Activated CD4-positive, alpha-beta T cell treated with anti-CD3 and anti-CD28 coated beads, Interleukin-2, Interleukin-4, amounts not matched to agents 100 ng/mL and 50 ng/mL, durations not matched to agents 16 hours and 8 hours (primary cell): ENCODE measurements at regions not wholly inside any gene's neighbourhood (a gene's known extent, or its start where the extent isn't known, plus 50 kb on each side); places are given as distances from the start of the nearest gene placed in this dataset.
"Not testable (repeated sequence)": the region's sequence is repeated elsewhere in the genome, so short reads cannot be mapped to it uniquely, and the experiment has no call there.

Source experiments
- DNase-seq: peaks from one replicate; pipeline ENCODE4 v3.0.0-alpha.2; 2020; ENCODE audit warnings: low spot score

DNA sequence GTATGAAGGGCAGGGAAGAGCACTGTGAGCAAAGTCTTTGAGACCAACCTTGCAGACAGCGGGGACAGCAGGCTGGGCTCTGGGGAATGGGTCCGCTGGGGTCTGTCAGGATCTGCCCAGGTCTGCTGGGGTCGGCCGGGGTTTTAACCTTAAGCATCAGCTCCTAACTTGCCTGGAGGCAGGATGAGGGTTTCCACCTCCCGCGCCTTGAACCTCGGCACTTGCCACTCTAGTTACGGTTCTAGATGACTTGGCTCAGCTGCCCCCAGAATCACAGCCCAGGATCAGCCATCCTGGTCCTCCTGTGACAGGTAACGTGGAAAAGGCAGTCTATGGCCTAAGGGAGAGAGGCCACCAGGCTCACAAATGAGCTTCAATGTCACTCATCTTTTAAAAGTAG, 50.4 kb upstream of the CACUL1 start:
- DNase-seq = no peak

DNA sequence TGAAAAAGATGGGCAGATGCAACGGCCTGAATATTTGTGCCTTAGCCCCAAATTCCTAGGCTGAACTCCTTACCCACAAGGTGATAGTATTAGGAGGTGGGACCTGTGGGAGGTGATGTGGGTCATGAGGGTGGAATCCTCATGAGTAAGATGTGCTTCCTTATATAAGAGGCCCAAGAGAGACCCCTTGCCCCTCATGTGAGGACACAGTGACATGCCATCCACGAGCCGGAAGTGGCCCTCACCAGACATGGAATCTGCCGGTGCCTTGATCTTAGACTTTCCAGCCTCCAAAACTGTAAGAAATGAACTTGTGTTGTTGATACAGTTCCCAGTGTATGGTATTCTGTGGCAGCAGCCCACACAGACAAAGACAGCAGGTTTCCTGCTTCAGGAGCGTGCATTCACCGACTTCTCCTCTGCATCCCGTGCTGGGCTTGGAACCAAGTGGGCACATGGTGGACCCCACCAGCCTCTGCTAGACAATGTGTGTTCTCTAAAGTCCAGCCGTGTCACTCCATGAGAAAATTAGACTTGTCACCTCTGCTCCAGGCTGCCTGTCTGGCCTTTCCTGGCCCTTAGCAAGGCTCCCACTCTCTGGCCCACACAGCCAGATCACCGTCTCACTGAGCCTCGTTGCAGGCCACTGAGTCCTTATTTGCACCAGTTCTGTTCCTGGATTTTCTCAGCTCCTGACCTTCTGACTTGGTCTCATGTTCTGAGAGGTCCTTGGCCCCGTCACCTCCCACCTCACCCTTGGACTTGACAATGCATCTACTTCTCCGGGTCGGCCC, 52.9 kb upstream of the CACUL1 start:
- no peak for DNase-seq

DNA sequence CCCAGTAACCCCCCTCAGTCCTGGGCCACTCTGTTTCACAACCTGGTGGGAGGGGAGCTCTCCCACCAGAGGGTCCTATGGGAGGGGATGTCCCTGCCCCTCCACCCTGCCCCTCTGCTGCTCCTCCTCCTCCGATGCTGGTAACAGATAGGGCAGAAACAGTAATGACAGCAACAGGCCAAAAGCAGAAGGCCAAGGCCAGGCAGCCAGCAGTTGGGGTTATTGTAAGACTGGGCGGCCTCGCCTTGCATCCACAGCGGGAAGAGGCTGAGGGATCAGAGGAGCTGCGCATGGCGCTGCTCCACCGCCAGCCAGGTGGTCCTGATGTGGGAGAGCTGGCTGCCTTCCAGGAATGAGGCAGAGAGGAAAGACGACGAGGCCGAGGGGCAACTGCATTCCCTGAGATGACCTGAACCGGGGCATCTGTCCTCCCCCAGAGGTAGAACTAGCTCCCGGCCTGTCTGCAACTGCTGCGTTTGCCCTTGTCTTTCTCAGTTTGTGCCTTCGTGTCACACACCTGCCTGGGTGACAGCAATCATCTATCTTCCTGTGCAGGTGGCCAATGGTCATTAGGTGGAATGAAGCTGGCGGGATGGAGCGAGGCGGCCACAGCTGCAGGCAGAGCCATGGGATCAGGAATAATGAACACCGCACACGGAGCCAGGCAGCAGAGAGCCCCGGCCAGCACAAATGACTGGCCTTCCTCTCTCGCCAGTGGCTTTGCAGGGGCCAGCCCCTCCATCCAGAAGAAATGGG, 54.0 kb upstream of the CACUL1 start:
- DNase-seq = no peak

- DNase-seq = no peak
Measured at GRCh38 chr10:118809357-118810220, 54.8 kb upstream of the CACUL1 start.

DNA sequence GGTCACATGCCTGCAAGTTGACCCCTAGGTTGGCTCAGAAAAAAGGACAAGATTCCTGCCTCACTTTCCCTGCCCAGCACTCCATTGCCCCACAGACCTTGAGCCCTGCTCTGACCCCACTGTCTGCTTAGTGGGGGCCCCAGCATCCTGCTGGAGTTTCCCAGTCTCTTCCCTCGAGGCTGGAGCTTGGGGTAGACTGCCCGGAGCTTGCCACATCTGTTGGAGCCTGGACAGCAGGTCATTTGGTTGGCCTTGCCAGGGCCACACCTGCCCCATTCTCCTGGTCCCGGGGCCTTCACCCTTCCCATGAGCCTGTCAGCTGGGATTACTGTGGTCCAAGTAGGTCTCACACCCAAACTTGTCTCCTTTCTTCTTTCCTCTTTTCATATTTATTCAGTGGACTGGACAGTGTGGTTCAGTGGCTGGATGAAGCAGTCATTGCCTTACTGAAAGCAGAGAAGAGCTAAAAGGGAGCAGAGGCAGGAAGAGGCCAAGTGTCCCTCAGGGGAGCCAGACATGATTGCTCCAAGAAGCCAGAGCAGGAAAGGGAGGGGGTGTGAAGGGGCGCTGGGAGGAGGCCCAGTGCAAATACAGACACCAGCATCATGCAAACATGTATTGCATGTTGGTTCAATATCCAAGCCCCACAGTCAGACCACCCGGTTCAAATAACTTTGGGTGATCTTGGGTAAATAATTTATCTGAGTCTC, 56.2 kb upstream of the CACUL1 start:
- no peak for DNase-seq

GRCh38 chr10:118811675-118812392, 57.1 kb upstream of the CACUL1 start:
- DNase-seq = no peak

GRCh38 chr10:118812393-118812740, 57.6 kb upstream of the CACUL1 start:
- DNase-seq = no peak

DNA sequence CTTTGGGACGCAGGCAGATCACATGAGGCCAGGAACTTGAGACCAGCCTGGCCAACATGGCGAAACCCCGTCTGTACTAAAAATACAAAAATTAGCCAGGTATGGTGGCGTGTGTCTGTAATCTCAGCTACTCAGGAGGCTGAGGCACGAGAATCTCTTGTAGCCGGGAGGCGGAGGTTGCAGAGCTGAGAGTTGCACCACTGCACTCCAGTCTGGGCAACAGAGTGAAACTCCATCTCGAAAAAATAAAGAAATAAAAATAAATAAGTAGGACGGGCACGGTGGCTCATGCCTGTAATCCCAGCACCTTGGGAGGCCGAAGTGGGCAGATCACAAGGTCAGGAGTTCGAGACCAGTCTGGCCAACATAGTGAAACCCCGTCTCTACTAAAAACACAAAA, 58.2 kb upstream of the CACUL1 start:
- DNase-seq = not testable (repeated sequence)

DNA sequence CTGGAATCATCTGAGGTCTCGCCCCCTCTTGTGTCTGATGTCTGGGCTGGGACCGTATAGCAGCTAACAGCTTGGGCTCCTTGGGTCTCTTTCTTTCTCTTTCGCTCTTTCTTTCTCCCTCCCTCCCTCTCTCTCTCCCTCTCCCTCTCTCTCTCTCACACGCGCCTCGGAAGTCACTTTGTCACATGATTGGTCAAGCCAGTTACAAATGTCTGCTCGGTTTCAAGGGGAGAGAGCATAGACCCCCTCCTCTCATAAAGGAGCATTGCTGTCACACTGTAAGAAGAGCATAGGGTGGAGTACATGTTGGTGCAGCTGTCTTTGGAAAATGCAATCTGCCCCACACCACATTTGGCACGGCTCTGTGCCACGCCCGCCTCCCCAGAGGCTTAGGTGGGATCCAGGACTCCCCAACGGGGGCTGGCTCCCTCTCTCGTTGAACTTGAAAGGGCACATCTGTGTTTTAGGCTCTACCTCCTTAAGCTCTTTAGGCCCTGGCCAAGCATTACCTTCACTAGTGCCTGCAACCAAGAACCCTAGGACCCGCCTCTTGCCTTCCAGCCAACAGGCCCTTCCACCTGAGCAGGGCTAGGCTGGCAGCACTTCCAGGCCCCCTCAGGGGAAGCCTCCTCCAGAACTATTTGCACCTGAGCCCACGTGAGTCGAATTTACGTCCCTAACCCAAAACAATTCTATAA, 61.9 kb upstream of the CACUL1 start:
- no peak for DNase-seq

DNA sequence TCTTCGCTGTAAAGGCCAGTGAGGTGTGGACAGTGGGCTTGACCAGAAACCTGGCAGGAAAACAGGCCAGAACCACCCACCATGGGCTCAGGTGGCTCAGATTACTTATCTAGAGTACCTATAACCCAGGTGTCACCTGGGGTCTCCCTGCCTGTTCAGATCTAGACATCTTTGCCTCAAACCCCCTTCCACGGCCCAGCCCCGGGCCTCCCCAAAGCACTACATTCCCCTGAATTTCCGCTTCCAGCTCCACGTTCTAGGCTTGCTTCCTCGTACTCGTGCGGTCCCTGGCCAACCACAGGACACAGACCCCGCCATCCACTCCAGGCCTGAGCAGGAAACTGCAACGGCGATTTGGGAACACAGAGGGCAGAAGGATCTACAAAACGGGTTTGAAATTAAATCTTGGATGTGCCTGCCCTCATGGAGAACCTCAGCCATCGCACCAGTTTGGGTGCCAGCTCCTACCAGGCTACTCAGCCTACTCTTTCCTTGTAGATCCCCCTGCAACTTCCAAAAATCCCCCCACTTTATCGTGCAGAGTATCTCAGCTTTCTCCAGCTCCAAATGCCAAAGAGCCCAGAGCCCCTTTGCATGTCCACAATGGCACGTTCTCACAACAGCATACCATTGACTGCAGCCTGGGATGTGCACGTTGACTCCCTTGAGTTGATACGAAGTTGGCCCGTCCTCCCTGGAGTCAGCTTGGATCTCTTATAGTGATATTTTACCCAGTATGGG, 62.7 kb upstream of the CACUL1 start:
- DNase-seq = no peak

GRCh38 chr10:118818621-118819221, 64.0 kb upstream of the CACUL1 start:
- DNase-seq = no peak

- no peak for DNase-seq
Measured at GRCh38 chr10:118820326-118821116, 65.8 kb upstream of the CACUL1 start.

DNA sequence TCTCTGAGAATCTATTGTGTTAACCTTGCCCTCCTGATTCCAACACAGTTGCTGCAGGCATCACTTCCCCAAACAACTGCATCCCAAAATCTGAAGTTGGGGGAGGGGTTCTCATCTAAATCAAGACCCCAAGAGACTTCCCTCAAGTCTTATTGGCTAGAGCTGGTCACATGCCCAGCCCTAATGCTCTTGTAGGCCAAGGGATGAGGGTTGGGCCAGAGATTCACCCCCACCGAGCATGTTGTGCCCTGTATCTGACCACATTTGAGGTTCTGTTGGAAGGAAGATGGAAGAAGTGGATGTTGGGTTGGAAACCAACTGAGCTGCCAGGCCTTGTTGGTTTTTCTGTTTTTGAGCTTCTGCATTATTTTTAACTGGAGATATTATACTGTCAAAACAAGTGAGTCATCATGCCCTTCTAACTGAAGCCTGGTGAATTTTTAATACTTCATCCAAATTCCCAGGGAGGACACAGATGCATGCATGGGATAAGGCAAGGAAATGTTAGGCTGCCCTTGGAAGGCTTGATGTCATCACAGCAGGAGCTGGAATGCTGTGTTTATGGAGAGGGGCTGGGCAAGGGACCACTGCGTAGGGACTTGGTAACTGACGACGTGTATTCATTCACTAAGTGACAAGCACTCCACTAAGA, 68.6 kb upstream of the CACUL1 start:
- DNase-seq = no peak

DNA sequence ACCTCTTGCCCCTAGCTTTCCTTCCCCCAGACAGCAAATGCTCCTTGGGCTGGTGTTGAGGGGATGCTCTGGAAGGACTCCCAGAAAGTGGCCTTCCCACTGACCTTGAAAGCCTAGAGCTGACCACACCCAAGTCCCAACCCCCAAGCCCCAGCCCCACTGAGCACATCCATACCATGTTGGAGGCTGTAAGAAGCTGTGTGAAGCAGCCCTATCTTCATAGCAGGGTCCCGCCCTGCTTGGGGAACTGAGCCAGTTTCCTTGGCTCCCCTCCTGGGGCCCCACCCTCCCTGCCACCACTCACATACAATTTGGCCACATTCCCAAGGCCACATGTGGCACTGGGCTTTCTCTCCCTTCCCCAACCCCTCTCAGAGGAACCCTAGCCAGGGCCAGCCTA, 72.3 kb upstream of the CACUL1 start:
- DNase-seq = no peak

GRCh38 chr10:118827466-118828155, 72.8 kb upstream of the CACUL1 start:
- no peak for DNase-seq

GRCh38 chr10:118832241-118832651, 77.5 kb upstream of the CACUL1 start:
- no peak for DNase-seq

DNA sequence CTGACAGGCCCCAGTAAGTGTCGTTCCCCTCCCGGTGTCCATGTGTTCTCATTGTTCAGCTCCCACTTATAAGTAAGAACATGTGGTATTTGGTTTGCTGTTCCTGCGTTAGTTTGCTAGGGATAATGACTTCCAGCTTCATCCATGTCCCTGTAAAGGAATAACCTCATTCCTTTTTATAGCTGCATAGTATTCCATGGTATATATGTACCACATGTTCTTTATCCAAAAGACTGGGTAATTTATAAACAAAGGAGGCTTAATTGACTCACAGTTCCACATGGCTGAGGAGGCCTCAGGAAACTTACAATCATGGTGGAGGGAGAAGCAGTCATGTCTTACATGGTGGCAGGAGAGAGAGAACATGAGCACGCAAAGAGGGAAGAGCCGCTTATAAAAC, 79.6 kb upstream of the CACUL1 start:
- not testable (repeated sequence) for DNase-seq
